HEK293T (cell line): ENCODE measurements at regions not wholly inside any gene's neighbourhood (a gene's known extent, or its start where the extent isn't known, plus 50 kb on each side); places are given as distances from the start of the nearest gene placed in this dataset.
A peak's percentile ranks its signal among the peaks of the same experiment; 100 is the strongest.

ENCODE experiments used
- CTCF ChIA-PET: fragments of 350-600 bp; formaldehyde crosslinking; extraction: SDS; loops from one replicate; lab custom pipeline; 2021; ENCODE audit warnings: antibody characterized with exemption, inconsistent platforms; lab: Yijun Ruan, JAX
- POLR2A ChIA-PET: fragments of 350-600 bp; formaldehyde crosslinking; extraction: SDS; loops from one replicate; lab custom pipeline; 2020; ENCODE audit warnings: antibody characterized with exemption, inconsistent platforms; lab: Yijun Ruan, JAX
- DNase-seq: peaks from one replicate; pipeline ENCODE4 v3.0.0; 2012; ENCODE audit warnings: mixed read lengths; ENCODE audit errors: extremely low spot score
- ARNT ChIP-seq: fragments of 450-650 bp; IDR thresholded peaks from 2 replicates; pipeline ENCODE4 v1.6.1; 2017; ENCODE audit warnings: mild to moderate bottlenecking
- BHLHE40 ChIP-seq: fragments of 450-650 bp; IDR thresholded peaks from 2 replicates; pipeline ENCODE4 v1.6.1; 2016; ENCODE audit warnings: mild to moderate bottlenecking, moderate library complexity, borderline replicate concordance
- CTBP1 ChIP-seq: fragments of 450-650 bp; IDR thresholded peaks from 2 replicates; pipeline ENCODE4 v1.6.1; 2016; ENCODE audit warnings: borderline replicate concordance
- ELF4 ChIP-seq: fragments of 450-650 bp; IDR thresholded peaks from 2 replicates; pipeline ENCODE4 v1.6.1; 2017; ENCODE audit warnings: antibody characterized with exemption
- FOXA1 ChIP-seq: fragments of 450-650 bp; IDR thresholded peaks from 2 replicates; pipeline ENCODE4 v1.6.1; 2016; ENCODE audit warnings: mild to moderate bottlenecking
- FOXK2 ChIP-seq: fragments of 450-650 bp; IDR thresholded peaks from 2 replicates; pipeline ENCODE4 v1.6.1; 2016; ENCODE audit warnings: mild to moderate bottlenecking
- FOXM1 ChIP-seq: fragments of 450-650 bp; IDR thresholded peaks from 2 replicates; pipeline ENCODE4 v1.6.1; 2017; ENCODE audit warnings: mild to moderate bottlenecking, borderline replicate concordance
- HDGF ChIP-seq: fragments of 450-650 bp; IDR thresholded peaks from 2 replicates; pipeline ENCODE4 v1.6.1; 2017; ENCODE audit warnings: antibody characterized with exemption, borderline replicate concordance
- L3MBTL2 ChIP-seq: fragments of 450-650 bp; conservative IDR thresholded peaks from 2 replicates; pipeline ENCODE4 v1.6.1; 2016; ENCODE audit warnings: mild to moderate bottlenecking
- LEF1 ChIP-seq: fragments of 450-650 bp; IDR thresholded peaks from 2 replicates; pipeline ENCODE4 v1.6.1; 2017; ENCODE audit warnings: mild to moderate bottlenecking, borderline replicate concordance
- NFRKB ChIP-seq: fragments of 450-650 bp; IDR thresholded peaks from 2 replicates; pipeline ENCODE4 v1.6.1; 2016; ENCODE audit warnings: mild to moderate bottlenecking, moderate library complexity
- PKNOX1 ChIP-seq: fragments of 450-650 bp; IDR thresholded peaks from 2 replicates; pipeline ENCODE4 v1.6.1; 2016
- SP1 ChIP-seq: fragments of 450-650 bp; IDR thresholded peaks from 2 replicates; pipeline ENCODE4 v1.6.1; 2017
- SUZ12 ChIP-seq: fragments of 450-650 bp; IDR thresholded peaks from 2 replicates; pipeline ENCODE4 v1.6.1; 2016; ENCODE audit warnings: mild to moderate bottlenecking
- TARDBP ChIP-seq: fragments of 450-650 bp; IDR thresholded peaks from 2 replicates; pipeline ENCODE4 v1.6.1; 2016
- ZNF384 ChIP-seq: fragments of 450-650 bp; IDR thresholded peaks from 2 replicates; pipeline ENCODE4 v1.6.1; 2016

GRCh38 chr4:20478412-20478811 is 221.8 kb upstream of the PACRGL start:
- ChIA-PET CTCF (no interaction called here), POLR2A (no interaction called here)
- DNase-seq, result no peak
- TF ChIP-seq PKNOX1, result 0 out of 2 replicates have a peak, but pooled peaks have one; percentile 15
- TF ChIP-seq FOXM1, result no peak

- CTCF ChIA-PET, result interaction anchor here (0.6 kb wide), 1 partner anchor 10 kb away, joined by 3 read pairs; no protein-coding TSS in a partner anchor
- DNase-seq, result no peak
- POLR2A ChIA-PET, result no interaction called here
- TF ChIP-seq NFRKB (no peak), PKNOX1 (peak; percentile 47; the same call in 1 of the 2 replicates)
Observed at GRCh38 chr4:20480165-20480947, 219.9 kb upstream of the PACRGL start.

GRCh38 chr4:20483416-20483815 is 216.8 kb upstream of the PACRGL start:
- no peak for DNase-seq
- no peak for TF ChIP-seq FOXA1
- TF ChIP-seq SUZ12, result no peak
- no peak for TF ChIP-seq ZNF384
- TF ChIP-seq HDGF, result no peak
- no peak for TF ChIP-seq ARNT
- no peak for TF ChIP-seq L3MBTL2
- TF ChIP-seq TARDBP, result no peak
- TF ChIP-seq PKNOX1, result no peak
- no peak for TF ChIP-seq BHLHE40
- TF ChIP-seq SP1, result no peak
- TF ChIP-seq FOXM1, result no peak
- TF ChIP-seq LEF1, result no peak
- TF ChIP-seq FOXK2, result no peak
- no peak for TF ChIP-seq ELF4
- no peak for TF ChIP-seq NFRKB
- TF ChIP-seq CTBP1, result no peak
- ChIA-PET CTCF (no interaction called here), POLR2A (no interaction called here)

GRCh38 chr4:20486433-20486832 is 213.8 kb upstream of the PACRGL start:
- no peak for DNase-seq
- POLR2A ChIA-PET, result no interaction called here
- CTCF ChIA-PET, result no interaction called here
- TF ChIP-seq TARDBP (no peak), L3MBTL2 (no peak), NFRKB (no peak), ZNF384 (no peak), CTBP1 (no peak), ARNT (no peak), PKNOX1 (no peak), LEF1 (no peak), FOXK2 (no peak), SUZ12 (no peak), HDGF (no peak), SP1 (no peak), FOXA1 (no peak), ELF4 (no peak), BHLHE40 (no peak), FOXM1 (no peak)

GRCh38 chr4:20487446-20487845 is 212.8 kb upstream of the PACRGL start:
- TF ChIP-seq FOXA1 (no peak), BHLHE40 (no peak), FOXK2 (no peak), FOXM1 (no peak), PKNOX1 (no peak), SUZ12 (no peak), CTBP1 (no peak), L3MBTL2 (no peak), NFRKB (no peak), TARDBP (no peak), SP1 (no peak), ZNF384 (no peak), ELF4 (no peak), HDGF (no peak), ARNT (no peak), LEF1 (no peak)

More at GRCh38 chr4:20487446-20487845, 212.8 kb upstream of the PACRGL start:
- CTCF ChIA-PET, result interaction anchor here (1.2 kb wide), 1 partner anchor 41 kb away, joined by 5 read pairs; no protein-coding TSS in a partner anchor
- no peak for DNase-seq
- POLR2A ChIA-PET, result no interaction called here
